IPS-NIHi7 (cell line): ENCODE measurements at regions not wholly inside any gene's neighbourhood (a gene's known extent, or its start where the extent isn't known, plus 50 kb on each side); places are given as distances from the start of the nearest gene placed in this dataset.

Experiments
- DNase-seq: peaks from one replicate; pipeline ENCODE4 v3.0.0; 2012; ENCODE audit warnings: mixed read lengths; ENCODE audit errors: extremely low spot score

DNA sequence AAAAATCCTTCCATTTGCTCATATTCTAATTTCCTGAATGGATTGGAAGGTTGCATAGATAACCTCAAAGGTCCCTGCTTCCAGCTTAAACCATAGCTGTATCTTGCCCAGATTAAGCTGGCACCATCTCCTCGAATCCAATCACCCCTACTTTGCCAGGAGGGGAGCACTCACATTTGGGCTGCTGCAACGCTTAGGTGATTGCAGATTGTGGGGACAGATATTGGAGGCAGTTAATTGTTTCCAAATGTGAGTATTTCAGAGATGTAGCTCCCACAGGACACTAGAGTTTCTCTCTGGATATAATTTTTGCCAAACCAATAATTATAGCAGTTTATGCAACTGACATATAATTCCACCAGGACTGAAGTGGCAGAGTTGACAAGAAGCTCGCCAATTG is 53.5 kb upstream of the ACSL1 start:
- no peak for DNase-seq

- no peak for DNase-seq
Observed at GRCh38 chr4:184882276-184882675, 56.5 kb upstream of the ACSL1 start.

GRCh38 chr4:184883024-184883423 is 57.3 kb upstream of the ACSL1 start:
- DNase-seq = no peak

GRCh38 chr4:184884883-184885282 is 59.1 kb upstream of the ACSL1 start:
- no peak for DNase-seq

DNA sequence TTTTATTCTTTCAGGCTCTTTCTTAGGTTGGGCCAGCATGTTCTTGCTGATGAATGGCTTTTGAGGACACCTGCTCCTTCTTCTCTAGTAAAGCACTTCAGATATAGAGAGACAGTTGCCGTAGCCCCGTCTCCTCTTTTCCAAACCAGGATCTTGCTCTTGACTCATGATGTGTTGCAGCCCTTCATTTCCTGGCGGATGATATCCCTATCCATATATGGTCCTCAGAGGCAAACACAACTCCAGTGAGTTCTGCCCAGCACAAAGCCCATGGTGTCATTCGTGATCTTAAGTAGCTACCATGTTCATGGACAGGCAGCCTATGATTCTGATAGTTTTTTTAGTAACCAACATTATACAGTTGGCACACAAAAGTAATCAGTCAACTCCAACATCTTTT is 59.8 kb upstream of the ACSL1 start:
- DNase-seq = no peak

DNA sequence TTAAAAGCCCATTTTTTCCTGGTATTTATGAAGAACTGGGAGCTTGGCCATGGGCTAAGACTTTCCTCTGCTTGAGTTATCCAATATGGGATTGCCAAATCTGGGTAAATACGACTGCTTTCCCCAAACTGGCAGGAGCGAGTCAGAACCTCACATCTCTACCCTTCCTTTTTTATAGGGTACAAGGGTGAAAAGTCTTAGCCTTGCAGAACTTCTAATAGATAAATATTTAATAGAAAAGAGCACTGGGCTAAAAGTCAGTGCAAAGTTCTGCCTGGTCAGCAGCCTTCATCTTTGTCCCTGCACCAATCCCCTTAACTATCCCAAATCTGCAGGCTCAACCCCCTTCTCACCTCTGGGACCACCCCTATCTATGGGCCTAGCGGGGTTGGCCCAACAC is 61.6 kb upstream of the ACSL1 start:
- no peak for DNase-seq

- no peak for DNase-seq
Observed at GRCh38 chr4:184887947-184888346, 62.2 kb upstream of the ACSL1 start.

- DNase-seq = no peak
Observed at GRCh38 chr4:184889666-184890335, 64.0 kb upstream of the ACSL1 start.

DNA sequence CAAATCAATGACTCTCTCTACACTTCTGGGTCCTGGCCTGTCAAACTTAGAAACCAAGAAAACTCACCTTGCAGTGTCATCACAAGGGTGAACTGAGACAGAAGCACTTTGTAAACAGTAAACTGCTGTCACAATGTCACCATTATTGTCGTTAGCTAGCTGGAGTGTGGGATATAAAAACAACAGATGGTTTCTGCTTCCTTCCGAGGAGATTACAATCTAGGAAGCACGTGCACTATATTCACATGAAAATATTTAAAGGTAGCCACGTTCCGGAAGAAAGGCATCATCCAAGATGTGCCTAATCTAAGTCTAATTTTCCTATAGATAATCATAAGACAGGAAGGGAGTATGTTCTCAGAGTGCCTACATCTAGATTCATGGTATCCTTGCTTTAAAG is 64.7 kb upstream of the ACSL1 start:
- no peak for DNase-seq

- no peak for DNase-seq
Observed at GRCh38 chr4:184891816-184892397, 66.1 kb upstream of the ACSL1 start.

- no peak for DNase-seq
Observed at GRCh38 chr4:184892999-184893398, 67.2 kb upstream of the ACSL1 start.

DNA sequence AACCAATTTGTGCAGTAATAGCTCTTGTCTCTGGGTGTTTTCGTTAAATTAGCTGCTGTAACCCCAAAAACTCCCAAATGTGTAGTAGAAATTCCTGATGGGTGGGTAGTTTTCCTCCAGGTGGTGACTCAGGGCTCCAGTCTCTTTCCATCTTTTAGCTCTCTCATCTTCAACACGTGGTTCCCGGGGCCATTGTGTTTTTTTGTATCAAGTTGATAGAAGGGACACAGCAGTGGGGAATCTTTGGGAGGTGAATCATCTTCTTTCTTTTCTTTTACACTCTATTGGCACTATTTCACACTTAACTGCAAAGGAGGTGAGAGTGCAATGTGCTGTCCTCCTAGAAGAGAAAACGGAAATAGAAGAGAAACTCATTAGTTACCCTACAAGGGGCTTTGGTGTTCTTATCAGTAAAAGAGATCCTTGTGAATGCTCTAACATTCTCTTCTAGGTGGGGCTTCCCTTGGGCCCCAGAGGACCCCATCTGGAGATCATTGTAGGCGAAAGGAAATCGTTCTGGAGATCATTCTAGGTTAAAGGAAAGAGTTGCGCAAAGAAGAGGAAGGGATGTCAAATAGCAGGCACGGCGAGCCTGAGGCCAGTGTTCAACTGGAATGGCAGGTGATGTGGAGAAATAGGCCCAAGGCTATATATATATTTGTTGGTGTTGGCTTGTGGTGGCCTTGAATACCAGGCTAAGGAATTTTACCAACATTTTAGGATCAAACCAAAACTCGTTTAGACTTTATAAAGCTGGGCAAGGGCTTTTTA is 68.2 kb upstream of the ACSL1 start:
- no peak for DNase-seq

GRCh38 chr4:184895012-184895695 is 69.4 kb upstream of the ACSL1 start:
- no peak for DNase-seq

DNA sequence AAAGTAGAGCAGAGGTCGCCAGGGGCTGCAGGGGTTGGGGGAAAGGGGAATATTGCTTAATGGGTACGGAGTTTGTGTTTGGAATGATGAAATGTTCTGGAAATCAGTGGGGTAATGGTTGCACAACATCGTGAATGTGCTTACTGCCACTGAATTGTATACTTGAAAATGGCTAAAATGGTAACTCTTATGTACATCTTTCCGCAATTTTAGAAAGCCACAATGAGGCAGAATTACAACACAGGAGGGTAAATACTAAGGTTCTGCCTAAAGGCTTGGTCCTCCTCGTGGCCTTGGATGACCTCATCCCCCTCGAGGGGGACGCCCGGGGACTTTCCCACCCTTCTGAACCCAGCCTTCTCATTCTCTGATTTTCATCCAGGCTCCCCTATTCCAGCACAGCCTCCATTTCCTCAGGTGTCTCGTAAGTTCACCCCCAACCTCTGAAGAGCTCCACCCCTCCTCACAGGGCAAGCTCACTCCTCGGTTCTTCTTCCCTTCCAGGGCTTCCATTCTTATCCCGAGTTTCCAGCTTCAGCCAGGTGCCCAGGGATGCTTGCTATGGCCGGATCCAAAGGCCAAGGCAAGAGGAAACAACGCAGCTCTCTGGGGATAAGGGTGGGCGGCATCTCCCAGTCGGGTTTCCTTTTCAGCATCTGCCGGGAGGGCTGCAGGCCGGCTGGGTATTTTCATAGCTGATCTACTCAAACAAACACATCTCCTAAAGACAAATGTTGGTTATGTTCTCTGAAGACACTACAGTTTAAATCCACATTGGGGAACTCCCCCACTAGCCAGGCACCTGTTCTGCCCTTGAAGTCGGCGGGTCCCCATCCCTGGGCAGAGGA is 71.3 kb upstream of the ACSL1 start:
- no peak for DNase-seq

GRCh38 chr4:184897895-184898294 is 72.1 kb upstream of the ACSL1 start:
- DNase-seq = no peak

- no peak for DNase-seq
Observed at GRCh38 chr4:184898793-184899192, 73.0 kb upstream of the ACSL1 start.

DNA sequence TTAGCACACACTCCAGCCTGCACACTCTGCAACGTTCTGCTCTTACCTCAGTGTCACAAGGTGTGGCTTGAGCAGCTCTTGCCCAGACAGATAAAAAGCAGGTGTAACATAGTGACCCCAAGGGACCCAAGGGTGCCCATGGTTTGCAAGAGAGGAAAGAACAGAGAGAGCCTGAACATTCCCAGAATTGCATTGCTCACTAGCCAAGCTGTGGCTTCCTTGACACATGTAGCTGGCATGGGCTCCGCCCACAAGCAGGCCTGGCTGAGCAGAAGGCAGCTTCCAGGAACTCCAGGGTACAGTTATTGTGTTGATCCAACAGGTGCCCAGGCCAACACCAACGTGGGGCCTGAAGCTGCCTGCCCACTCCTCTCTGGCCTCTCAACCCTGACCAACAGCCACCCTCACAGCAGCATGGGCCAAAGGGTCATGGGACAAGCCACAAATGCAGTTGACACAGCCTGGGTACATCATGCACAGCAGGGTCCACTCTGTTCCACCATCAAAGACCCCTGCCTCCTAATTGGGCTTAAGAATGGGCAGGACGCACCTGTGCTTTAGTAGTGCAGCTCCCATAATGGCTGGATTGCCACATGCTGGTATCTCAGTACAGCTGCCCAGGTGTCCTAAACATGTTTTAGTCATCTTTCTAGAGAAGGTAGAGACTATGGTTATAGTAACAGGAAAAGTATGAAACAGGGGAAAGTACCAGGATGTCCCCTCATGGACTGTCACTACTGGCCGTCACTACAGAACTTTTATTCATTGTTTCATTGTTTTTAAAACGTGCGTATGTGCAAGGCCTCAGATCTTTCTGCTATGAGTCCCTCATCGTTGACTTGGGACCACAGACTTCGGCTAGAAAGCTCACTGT is 73.7 kb upstream of the ACSL1 start:
- DNase-seq = no peak

GRCh38 chr4:184900184-184900583 is 74.4 kb upstream of the ACSL1 start:
- no peak for DNase-seq

DNA sequence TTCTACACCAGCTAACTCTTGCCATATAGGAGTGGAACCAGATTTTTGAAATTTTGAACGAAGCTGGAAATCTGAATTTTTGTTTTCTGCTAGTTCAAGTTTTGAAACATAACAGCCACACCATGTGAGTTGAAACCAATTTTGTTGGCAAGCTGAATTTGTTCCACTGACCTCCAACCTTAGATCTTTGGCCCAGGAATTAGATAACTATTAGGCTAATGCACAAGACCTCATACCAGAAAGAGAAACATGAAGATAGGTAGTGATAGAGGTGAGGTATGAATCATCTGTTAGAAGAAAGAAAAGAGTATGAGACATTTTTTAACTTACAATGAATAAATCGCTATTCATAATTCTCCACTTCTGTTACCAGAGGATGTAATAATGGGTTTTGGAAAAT is 76.8 kb upstream of the ACSL1 start:
- no peak for DNase-seq

DNA sequence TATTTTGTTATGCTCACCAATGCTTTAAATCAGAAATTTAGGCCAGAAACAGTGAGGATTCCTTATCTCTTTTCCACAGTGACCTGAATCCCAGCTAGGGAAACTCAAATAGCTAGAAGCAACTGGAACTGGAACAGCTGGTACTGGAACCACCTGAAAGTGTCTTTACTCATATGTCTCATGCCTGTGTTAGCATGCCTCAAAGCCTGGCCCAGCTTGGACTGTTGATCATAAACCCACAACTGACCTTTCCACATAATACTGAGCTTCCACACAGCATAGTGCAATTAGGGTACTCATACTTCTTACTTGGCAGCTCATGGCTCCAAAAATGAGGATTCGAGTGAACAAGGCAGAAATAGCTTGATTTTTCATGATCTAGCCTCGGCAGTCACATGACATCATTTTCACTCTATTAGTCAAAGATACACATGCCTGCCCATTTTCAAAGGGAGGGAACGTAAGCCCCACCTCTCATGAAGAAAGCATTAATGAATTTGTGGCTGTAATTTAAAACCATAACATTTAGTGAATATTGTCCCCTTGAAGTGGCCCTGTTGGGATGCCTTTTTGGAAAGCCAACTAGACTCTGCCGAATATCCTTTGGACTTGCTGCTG is 80.8 kb upstream of the ACSL1 start:
- DNase-seq = no peak
